NCI-H510A treated with DMSO at 0.1 percent for 48 hours (cell line): ENCODE measurements at regions not wholly inside any gene's neighbourhood (a gene's known extent, or its start where the extent isn't known, plus 50 kb on each side); places are given as distances from the start of the nearest gene placed in this dataset.

ENCODE experiments used
- DNase-seq: peaks from one replicate; lab custom pipeline; 2025; lab: John Stamatoyannopoulos, UW

DNA sequence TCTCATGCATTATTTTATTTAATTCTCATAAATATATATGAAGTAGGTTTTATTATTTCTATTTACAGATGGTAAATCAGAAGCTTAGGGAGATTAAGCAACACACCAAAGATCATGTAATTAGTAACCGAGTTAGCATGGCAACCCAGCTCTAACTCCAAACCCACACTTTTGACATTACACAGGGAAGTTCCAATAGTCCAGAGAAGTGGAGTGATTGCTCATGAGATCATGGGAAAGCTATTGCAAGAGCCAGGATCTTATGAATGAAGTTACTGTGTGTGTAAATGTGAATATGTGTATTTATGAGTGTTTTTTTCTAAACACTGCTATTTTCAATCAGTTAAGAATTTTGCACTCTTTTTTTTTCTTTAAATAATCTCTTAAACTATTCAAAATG is 225.8 kb upstream of the KIRREL3 start:
- DNase-seq, result no peak

- DNase-seq, result no peak
Observed at GRCh38 chr11:127225619-127226018, 225.0 kb upstream of the KIRREL3 start.

- no peak for DNase-seq
Observed at GRCh38 chr11:127224276-127224675, 223.7 kb upstream of the KIRREL3 start.

- DNase-seq, result no peak
Observed at GRCh38 chr11:127223633-127224032, 223.1 kb upstream of the KIRREL3 start.

- DNase-seq, result no peak
Observed at GRCh38 chr11:127223026-127223425, 222.5 kb upstream of the KIRREL3 start.

- no peak for DNase-seq
Observed at GRCh38 chr11:127219704-127220103, 219.1 kb upstream of the KIRREL3 start.

GRCh38 chr11:127218275-127218608 is 217.7 kb upstream of the KIRREL3 start:
- no peak for DNase-seq

- DNase-seq, result no peak
Observed at GRCh38 chr11:127217452-127218274, 217.1 kb upstream of the KIRREL3 start.

- no peak for DNase-seq
Observed at GRCh38 chr11:127205688-127206217, 205.2 kb upstream of the KIRREL3 start.

- no peak for DNase-seq
Observed at GRCh38 chr11:127203490-127203889, 202.9 kb upstream of the KIRREL3 start.

GRCh38 chr11:127202105-127202504 is 201.5 kb upstream of the KIRREL3 start:
- no peak for DNase-seq

GRCh38 chr11:127199306-127199801 is 198.8 kb upstream of the KIRREL3 start:
- no peak for DNase-seq

GRCh38 chr11:127195501-127196120 is 195.0 kb upstream of the KIRREL3 start:
- DNase-seq, result no peak

DNA sequence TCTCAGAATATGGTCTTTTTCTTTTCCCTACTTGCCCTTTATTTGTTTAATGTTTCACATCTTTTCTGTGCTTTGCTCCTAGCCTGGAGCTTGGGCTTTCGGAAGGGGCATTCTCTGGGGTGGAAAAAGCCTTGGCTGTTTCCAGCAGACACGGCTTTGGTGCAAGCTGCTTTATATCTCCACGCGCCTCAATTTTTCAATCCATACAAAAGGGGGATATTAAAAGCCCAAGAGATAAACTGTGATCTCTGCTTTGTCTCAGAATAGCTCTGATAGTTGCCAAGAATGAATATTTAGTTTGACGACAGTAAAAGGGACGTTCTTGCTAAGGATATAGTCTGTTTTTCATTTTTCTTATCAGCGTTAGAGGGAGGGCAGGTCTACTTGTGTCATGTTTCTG is 194.0 kb upstream of the KIRREL3 start:
- no peak for DNase-seq

GRCh38 chr11:127193950-127194349 is 193.4 kb upstream of the KIRREL3 start:
- DNase-seq, result no peak

DNA sequence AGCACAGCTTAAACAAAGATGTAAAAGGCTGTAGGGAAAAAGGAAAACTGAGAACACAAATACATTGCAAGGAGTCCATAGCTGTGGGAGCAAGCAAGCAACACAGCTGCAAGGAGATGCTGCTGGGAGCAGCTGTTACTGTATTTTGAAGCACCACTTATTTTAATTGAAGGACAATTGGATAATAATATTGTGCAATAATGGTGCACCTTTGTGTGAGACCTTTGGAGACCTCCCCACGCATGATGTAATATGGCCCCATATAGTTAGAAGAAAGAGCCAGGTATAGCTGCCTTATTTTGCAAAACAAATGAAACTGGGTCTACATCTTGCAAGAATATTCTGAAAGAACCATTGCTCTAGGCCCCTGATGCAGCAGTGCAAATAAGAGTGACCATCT is 191.1 kb upstream of the KIRREL3 start:
- DNase-seq, result peak; percentile 61

DNA sequence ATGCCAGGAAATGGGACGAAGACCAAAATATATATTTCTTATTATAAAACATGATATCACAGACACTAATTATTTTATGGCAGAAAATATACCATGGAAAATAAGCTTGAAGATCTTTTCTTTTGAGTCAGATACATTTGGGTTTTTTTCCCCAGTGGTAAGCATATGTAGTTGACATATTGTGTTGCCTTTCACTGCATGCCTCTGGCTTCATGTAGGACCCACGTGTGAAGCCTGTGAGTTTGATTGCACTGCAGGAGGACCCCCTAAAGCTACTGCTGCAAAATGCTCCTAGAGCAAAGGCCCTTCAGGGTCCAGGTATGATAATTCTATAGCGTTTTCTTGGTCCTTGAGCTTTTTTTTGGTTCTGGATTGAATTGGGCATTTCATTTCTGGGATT is 190.7 kb upstream of the KIRREL3 start:
- DNase-seq, result no peak

DNA sequence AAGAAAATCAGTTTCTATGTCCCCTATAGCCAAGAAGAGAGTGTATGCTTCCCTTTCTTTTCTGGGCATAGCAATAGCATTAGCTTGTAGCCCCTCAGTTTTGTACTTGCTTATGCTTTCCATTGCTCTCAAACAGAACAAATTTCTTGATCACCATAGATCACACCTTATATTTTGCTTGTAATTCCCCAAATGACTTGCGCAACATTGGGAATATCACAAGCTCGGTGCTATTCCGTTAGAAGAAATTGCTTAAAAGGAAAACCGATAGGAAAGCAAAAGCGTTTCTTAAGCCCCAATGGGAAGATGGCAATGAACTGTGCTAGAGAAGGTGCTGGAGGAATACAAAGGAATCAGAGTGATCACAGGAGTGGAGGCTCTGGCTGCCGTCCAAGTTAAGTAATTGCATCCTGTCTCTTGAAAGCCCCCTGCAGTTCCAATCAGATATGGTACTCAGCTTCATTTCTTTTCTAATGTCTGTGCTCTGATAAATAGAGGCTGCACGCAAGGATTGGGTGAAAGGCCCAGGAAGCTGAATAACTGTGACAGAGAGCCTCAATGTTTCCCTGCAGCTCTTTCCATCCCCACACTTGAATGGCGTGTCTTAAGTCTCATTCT is 182.1 kb upstream of the KIRREL3 start:
- peak; percentile 91 for DNase-seq

- DNase-seq, result no peak
Observed at GRCh38 chr11:127157225-127157624, 156.7 kb upstream of the KIRREL3 start.

DNA sequence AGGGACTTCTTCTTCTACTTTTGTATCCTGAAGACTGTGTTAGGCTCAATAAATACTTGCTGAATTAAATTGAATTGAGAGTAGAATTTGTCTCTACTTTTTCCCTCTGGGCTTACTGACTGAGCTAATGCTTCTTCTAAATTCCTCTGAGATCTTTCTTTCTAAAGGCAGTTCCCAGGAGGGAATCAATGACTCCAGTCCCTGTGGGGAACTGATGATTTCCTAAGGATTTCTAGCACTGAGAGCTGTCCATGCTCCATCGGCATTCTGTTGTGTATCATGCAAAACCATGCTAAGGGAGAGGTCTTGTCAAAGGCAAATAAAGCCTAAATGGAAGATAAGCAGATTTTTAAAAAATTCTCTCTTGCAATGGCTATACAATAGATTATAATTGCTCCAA is 148.8 kb upstream of the KIRREL3 start:
- no peak for DNase-seq

- no peak for DNase-seq
Observed at GRCh38 chr11:127143251-127143650, 142.7 kb upstream of the KIRREL3 start.

DNA sequence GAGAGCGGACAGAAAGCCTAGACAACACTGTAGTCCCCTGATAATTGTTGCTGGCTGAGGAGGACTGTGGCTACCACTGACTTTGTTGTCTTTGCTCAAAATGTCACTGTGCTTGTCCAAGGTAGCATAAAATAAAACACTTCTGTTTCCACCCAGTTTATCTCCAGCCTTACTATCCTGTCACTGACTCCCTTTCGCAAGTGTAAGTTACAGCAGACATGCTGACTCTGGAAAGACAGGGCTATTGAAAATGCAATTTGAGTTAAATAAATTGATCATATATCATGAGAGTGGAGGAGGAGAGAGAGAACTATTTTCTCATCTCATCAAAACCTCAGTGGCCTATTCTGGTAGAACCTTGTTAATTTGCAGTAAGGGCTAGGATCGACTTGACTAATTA is 138.0 kb upstream of the KIRREL3 start:
- no peak for DNase-seq

GRCh38 chr11:127137771-127138280 is 137.3 kb upstream of the KIRREL3 start:
- DNase-seq, result no peak
